GM23338 (cell line): ENCODE measurements at regions not wholly inside any gene's neighbourhood (a gene's known extent, or its start where the extent isn't known, plus 50 kb on each side); places are given as distances from the start of the nearest gene placed in this dataset.

Experiments
- ATAC-seq: fragments of 200-7000 bp; cut with Tn5 transposase; 3 replicates; pipeline ENCODE4 v1.9.1; 2020
- DNase-seq: peaks from one replicate; pipeline ENCODE4 v3.0.0-alpha.2; 2015; ENCODE audit warnings: low spot score
- H2AFZ ChIP-seq: fragments of 200-600 bp; sonication (generic); 2 replicates; pipeline ENCODE4 v1.8.0; 2016; ENCODE audit warnings: antibody characterized with exemption, mild to moderate bottlenecking, moderate library complexity
- H3F3A ChIP-seq: fragments of 200-600 bp; sonication (generic); replicated peaks from 2 replicates; pipeline ENCODE4 v1.8.0; 2017; ENCODE audit warnings: antibody characterized with exemption, mixed run types, low read depth
- H3K27ac ChIP-seq: fragments of 200-600 bp; sonication (generic); 2 replicates; pipeline ENCODE4 v1.6.1; 2016; ENCODE audit warnings: low read depth
- H3K27me3 ChIP-seq: fragments of 200-600 bp; sonication (generic); 2 replicates; pipeline ENCODE4 v1.8.0; 2016; ENCODE audit warnings: mild to moderate bottlenecking, mixed run types, moderate library complexity; ENCODE audit not compliant: insufficient read depth
- H3K36me3 ChIP-seq: fragments of 200-600 bp; sonication (generic); 2 replicates; pipeline ENCODE4 v1.8.0; 2016; ENCODE audit warnings: mild to moderate bottlenecking; ENCODE audit not compliant: insufficient read depth
- H3K4me1 ChIP-seq: fragments of 200-600 bp; sonication (generic); 2 replicates; pipeline ENCODE4 v1.8.0; 2016; ENCODE audit warnings: mild to moderate bottlenecking, moderate library complexity; ENCODE audit not compliant: insufficient read depth
- H3K4me2 ChIP-seq: fragments of 200-600 bp; sonication (generic); 2 replicates; pipeline ENCODE4 v1.7.1; 2017; ENCODE audit warnings: mixed run types
- H3K4me3 ChIP-seq: fragments of 200-600 bp; sonication (generic); 2 replicates; pipeline ENCODE4 v1.6.1; 2016; ENCODE audit warnings: mixed run types
- H3K79me2 ChIP-seq: fragments of 200-600 bp; sonication (generic); replicated peaks from 2 replicates; pipeline ENCODE4 v1.8.0; 2017; ENCODE audit warnings: mild to moderate bottlenecking; ENCODE audit not compliant: insufficient read depth
- H3K9me2 ChIP-seq: fragments of 200-600 bp; sonication (generic); 2 replicates; pipeline ENCODE4 v1.8.0; 2017; ENCODE audit not compliant: insufficient read depth
- H4K20me1 ChIP-seq: fragments of 200-600 bp; sonication (generic); replicated peaks from 2 replicates; pipeline ENCODE4 v1.8.0; 2017; ENCODE audit warnings: mild to moderate bottlenecking; ENCODE audit not compliant: insufficient read depth
- H3K27ac Mint-ChIP-seq: 2 replicates; pipeline ENCODE4 v1.8.0; 2020; ENCODE audit warnings: inconsistent platforms, mild to moderate bottlenecking, moderate library complexity, mixed read lengths
- H3K27me3 Mint-ChIP-seq: 3 replicates; pipeline ENCODE4 v1.8.0; 2022; ENCODE audit warnings: low read depth, mild to moderate bottlenecking, moderate library complexity, mixed read lengths, inconsistent platforms; ENCODE audit not compliant: insufficient read depth, poor library complexity
- H3K36me3 Mint-ChIP-seq: 3 replicates; pipeline ENCODE4 v1.8.0; 2021; ENCODE audit warnings: low read depth, mild to moderate bottlenecking, inconsistent platforms, moderate library complexity, mixed read lengths
- H3K4me1 Mint-ChIP-seq: 3 replicates; pipeline ENCODE4 v1.8.0; 2020; ENCODE audit warnings: mild to moderate bottlenecking, inconsistent platforms, mixed read lengths
- H3K4me3 Mint-ChIP-seq: 3 replicates; pipeline ENCODE4 v1.8.0; 2021; ENCODE audit warnings: moderate library complexity, mild to moderate bottlenecking, inconsistent platforms, mixed read lengths
- H3K9me3 Mint-ChIP-seq: 3 replicates; pipeline ENCODE4 v1.8.0; 2020; ENCODE audit warnings: moderate library complexity, mild to moderate bottlenecking, inconsistent platforms, mixed read lengths
- CREB1 ChIP-seq: fragments of 250-450 bp; sonication (Bioruptor Pico); IDR thresholded peaks from 2 replicates; pipeline ENCODE4 v1.5.0; 2020; ENCODE audit warnings: low read depth, mild to moderate bottlenecking, moderate library complexity
- CTCF ChIP-seq, 2 experiments: fragments of 200-600 bp in 1 of 2; sonication (generic) in 1 of 2; conservative IDR thresholded peaks; 2 replicates each; pipeline versions ENCODE4 v1.5.1 to v1.6.1; 2016 to 2017; ENCODE audit warnings: antibody characterized with exemption in 2 of 2, low read depth in 2 of 2, mild to moderate bottlenecking in 2 of 2, moderate library complexity in 1 of 2
- ETS1 ChIP-seq: IDR thresholded peaks from 2 replicates; pipeline ENCODE4 v1.6.1; 2016; ENCODE audit warnings: antibody characterized with exemption
- EZH2 ChIP-seq: fragments of 200-600 bp; sonication (generic); IDR thresholded peaks from one replicate; pipeline ENCODE4 v1.8.0; 2017; ENCODE audit warnings: antibody characterized with exemption, mild to moderate bottlenecking, low read depth; ENCODE audit not compliant: unreplicated experiment
- EZH2phosphoT487 ChIP-seq: fragments of 200-600 bp; sonication (generic); IDR thresholded peaks from one replicate; pipeline ENCODE4 v1.8.1; 2018; ENCODE audit warnings: antibody characterized with exemption; ENCODE audit not compliant: unreplicated experiment
- JUNB ChIP-seq: IDR thresholded peaks from one replicate; pipeline ENCODE4 v1.6.1; 2016; ENCODE audit warnings: antibody characterized with exemption; ENCODE audit not compliant: unreplicated experiment
- NANOG ChIP-seq: IDR thresholded peaks from 2 replicates; pipeline ENCODE4 v1.6.1; 2016; ENCODE audit warnings: antibody characterized with exemption, borderline replicate concordance
- POLR2AphosphoS5 ChIP-seq: IDR thresholded peaks from 2 replicates; pipeline ENCODE4 v1.6.1; 2016; ENCODE audit warnings: antibody characterized with exemption, low read depth
- REST ChIP-seq: IDR thresholded peaks from one replicate; pipeline ENCODE4 v1.6.1; 2018; ENCODE audit warnings: antibody characterized with exemption; ENCODE audit not compliant: unreplicated experiment
- STAT1 ChIP-seq: IDR thresholded peaks from one replicate; pipeline ENCODE4 v1.6.1; 2016; ENCODE audit warnings: antibody characterized with exemption; ENCODE audit not compliant: unreplicated experiment
- ZNF114 ChIP-seq: fragments of 250-450 bp; sonication (Bioruptor Pico); IDR thresholded peaks from 2 replicates; pipeline ENCODE4 v1.5.0; 2020; ENCODE audit warnings: mild to moderate bottlenecking, moderate library complexity
- ZNF331 ChIP-seq: fragments of 250-450 bp; sonication (Bioruptor Pico); IDR thresholded peaks from 2 replicates; pipeline ENCODE4 v1.5.0; 2020; ENCODE audit warnings: low read depth, mild to moderate bottlenecking, moderate library complexity
- ZNF462 ChIP-seq: fragments of 250-450 bp; sonication (Bioruptor Pico); IDR thresholded peaks from 2 replicates; pipeline ENCODE4 v1.5.0; 2020; ENCODE audit warnings: mild to moderate bottlenecking, moderate library complexity

- H3K4me1 Mint-ChIP-seq: peaks cover 8% of the 10 kb centered on the region; the same call in 2 of the 3 replicates
- Histone ChIP-seq H3K79me2 (no peaks in the 10 kb centered on the region), H3K36me3 (no peaks in the 10 kb centered on the region), H3K27ac (no peak overlapping the region), H3K4me1 (no peaks in the 10 kb centered on the region; the same call in 1 of the 2 replicates), H3K9me2 (peaks cover 5% of the 10 kb centered on the region; the same call in 1 of the 2 replicates), H3F3A (no peaks in the 10 kb centered on the region), H3K4me3 (no peak overlapping the region), H4K20me1 (no peaks in the 10 kb centered on the region), H3K27me3 (no peaks in the 10 kb centered on the region), H3K4me2 (no peak overlapping the region), H2AFZ (no peak overlapping the region)
- DNase-seq (no peak), ATAC-seq (no peak)
- H3K4me3 Mint-ChIP-seq: no peak overlapping the region
- H3K36me3 Mint-ChIP-seq: no peaks in the 10 kb centered on the region
- H3K27me3 Mint-ChIP-seq: peaks cover 2% of the 10 kb centered on the region
- no peak for TF ChIP-seq NANOG
- no peak for TF ChIP-seq CTCF (conservative IDR thresholded peaks at IDR 0.05; ENCODE audit: low read depth in 2 of 2)
- no peak for TF ChIP-seq STAT1
- no peak for TF ChIP-seq REST
- TF ChIP-seq ZNF331 (CRISPR knock-in tag): no peak
- no peak for TF ChIP-seq EZH2phosphoT487
- TF ChIP-seq ETS1: no peak
- no peak for TF ChIP-seq EZH2
- TF ChIP-seq ZNF462 (CRISPR knock-in tag): no peak
- TF ChIP-seq POLR2AphosphoS5: no peak
- TF ChIP-seq ZNF114 (CRISPR knock-in tag): no peak
- TF ChIP-seq CREB1: no peak
- TF ChIP-seq JUNB: no peak
- H3K27ac Mint-ChIP-seq: no peak overlapping the region
- H3K9me3 Mint-ChIP-seq: no peaks in the 10 kb centered on the region; the same call in 2 of the 3 replicates
Measured at GRCh38 chr5:107303171-107303968, 367.4 kb downstream of the EFNA5 start.
